HCT116 (cell line): ENCODE measurements at regions not wholly inside any gene's neighbourhood (a gene's known extent, or its start where the extent isn't known, plus 50 kb on each side); places are given as distances from the start of the nearest gene placed in this dataset.

ENCODE experiments used
- ATAC-seq: fragments of 200-7000 bp; cut with Tn5 transposase; 2 replicates; pipeline ENCODE4 v1.9.1; 2020; ENCODE audit warnings: mild to moderate bottlenecking, moderate library complexity
- BruUV-seq: library from RNA; stranded (reverse); fragments of 400-500 nt; replicated peaks from 2 replicates; lab custom pipeline; 2021; lab: Mats Ljungman, UMichigan
- CTCF ChIA-PET: fragments of 300-600 bp; sonication (Branson Sonifier 250); formaldehyde crosslinking; loops from one replicate; lab custom pipeline; 2021; ENCODE audit warnings: antibody characterized with exemption; lab: Charles Lee
- POLR2A ChIA-PET: fragments of 300-600, 350-600 bp; sonication (Branson Sonifier 250); formaldehyde crosslinking; loops from one replicate; lab custom pipeline; 2021; ENCODE audit warnings: antibody characterized with exemption; lab: Charles Lee
- RAD21 ChIA-PET, 2 experiments: fragments of 300-600 bp; sonication (Branson Sonifier 250); formaldehyde crosslinking; loops; one replicate each; lab custom pipeline; 2023; ENCODE audit warnings: low total read pairs in 2 of 2; ENCODE audit not compliant: uncharacterized antibody in 2 of 2, unreplicated experiment in 2 of 2, low non-redundant PET in 1 of 2; lab: Charles Lee
- DNase-seq: peaks from one replicate; pipeline ENCODE4 v3.0.0-alpha.2; 2010; ENCODE audit warnings: low read depth, low spot score
- H2AFZ ChIP-seq: fragments of 200-600 bp; shearing (Covaris generic), sonication (generic); 2 replicates; pipeline ENCODE4 v1.6.1; 2017; ENCODE audit warnings: low read depth, mixed run types, mixed read lengths, antibody characterized with exemption, low read length; ENCODE audit not compliant: poor library complexity, severe bottlenecking
- H3K27ac ChIP-seq: 2 replicates; pipeline ENCODE4 v1.5.1; 2012; ENCODE audit warnings: low read depth, low read length
- H3K27me3 ChIP-seq: fragments of 200-600 bp; sonication (generic); 2 replicates; pipeline ENCODE4 v1.6.1; 2016; ENCODE audit warnings: mixed run types, low read length, mixed read lengths; ENCODE audit not compliant: insufficient read depth
- H3K36me3 ChIP-seq, 2 experiments: fragments of 200-500 bp in 1 of 2; fragments of 200-600 bp in 1 of 2; sonication (Bioruptor generic) in 1 of 2; sonication (generic) in 1 of 2; 2 replicates each; pipeline versions ENCODE4 v1.5.1 to v1.6.1; 2014 to 2016; ENCODE audit warnings: low read length in 2 of 2, inconsistent platforms in 1 of 2, mixed read lengths in 1 of 2, mixed run types in 1 of 2; ENCODE audit not compliant: insufficient read depth in 2 of 2, control insufficient read depth in 1 of 2
- H3K4me1 ChIP-seq, 2 experiments: fragments of 200-600 bp in 1 of 2; sonication (generic) in 1 of 2; 2 replicates each; pipeline versions ENCODE4 v1.5.1 to v1.6.1; 2012 to 2017; ENCODE audit warnings: low read length in 2 of 2, inconsistent platforms in 1 of 2, mild to moderate bottlenecking in 1 of 2, mixed read lengths in 1 of 2, mixed run types in 1 of 2, moderate library complexity in 1 of 2; ENCODE audit not compliant: insufficient read depth in 2 of 2, control insufficient read depth in 1 of 2
- H3K4me2 ChIP-seq: fragments of 200-600 bp; sonication (generic); 2 replicates; pipeline ENCODE4 v1.6.1; 2017; ENCODE audit warnings: mixed run types, low read length, mixed read lengths
- H3K4me3 ChIP-seq, 2 experiments: fragments of 200-600 bp in 1 of 2; sonication (generic) in 1 of 2; replicated peaks in 1 of 2; 2 replicates each; pipeline ENCODE4 v1.5.1; 2011 to 2016; ENCODE audit warnings: low read length in 2 of 2, control low read depth in 1 of 2, low read depth in 1 of 2, mild to moderate bottlenecking in 1 of 2, mixed read lengths in 1 of 2, mixed run types in 1 of 2
- H3K79me2 ChIP-seq: fragments of 200-600 bp; sonication (generic); 2 replicates; pipeline ENCODE4 v1.6.1; 2017; ENCODE audit warnings: mild to moderate bottlenecking, mixed run types, low read length, moderate library complexity, mixed read lengths; ENCODE audit not compliant: insufficient read depth
- H3K9ac ChIP-seq: fragments of 200-600 bp; sonication (generic); 2 replicates; pipeline ENCODE4 v1.6.1; 2016; ENCODE audit warnings: low read length, mixed read lengths
- H3K9me2 ChIP-seq: fragments of 200-600 bp; sonication (generic), shearing (Covaris generic); 2 replicates; pipeline ENCODE4 v1.6.1; 2017; ENCODE audit warnings: mixed run types, mild to moderate bottlenecking, moderate library complexity; ENCODE audit not compliant: insufficient read depth
- H3K9me3 ChIP-seq, 2 experiments: fragments of 200-500 bp in 1 of 2; fragments of 200-600 bp in 1 of 2; sonication (Bioruptor generic) in 1 of 2; sonication (generic) in 1 of 2; 2 replicates each; pipeline ENCODE4 v1.6.1; 2014 to 2017; ENCODE audit warnings: low read length in 2 of 2, mixed read lengths in 2 of 2, inconsistent platforms in 1 of 2, low read depth in 1 of 2, mild to moderate bottlenecking in 1 of 2, mixed run types in 1 of 2, moderate library complexity in 1 of 2; ENCODE audit not compliant: control insufficient read depth in 1 of 2, insufficient read depth in 1 of 2
- H4K20me1 ChIP-seq: fragments of 200-600 bp; sonication (generic), shearing (Covaris generic); 2 replicates; pipeline ENCODE4 v1.6.1; 2017; ENCODE audit warnings: mixed run types, mild to moderate bottlenecking, moderate library complexity; ENCODE audit not compliant: insufficient read depth
- CBX3 ChIP-seq: IDR thresholded peaks from 2 replicates; pipeline ENCODE4 v1.6.1; 2012; ENCODE audit warnings: low read depth
- CEBPB ChIP-seq: IDR thresholded peaks from 2 replicates; pipeline ENCODE4 v1.6.1; 2012; ENCODE audit warnings: low read depth
- EGR1 ChIP-seq: IDR thresholded peaks from 2 replicates; pipeline ENCODE4 v1.6.1; 2012; ENCODE audit warnings: low read depth
- ELF1 ChIP-seq: IDR thresholded peaks from 2 replicates; pipeline ENCODE4 v1.6.1; 2012; ENCODE audit warnings: low read depth, borderline replicate concordance
- EZH2 ChIP-seq: fragments of 200-600 bp; sonication (generic); IDR thresholded peaks from 2 replicates; pipeline ENCODE4 v1.6.1; 2017; ENCODE audit warnings: antibody characterized with exemption, mixed run types
- EZH2phosphoT487 ChIP-seq: fragments of 200-600 bp; IDR thresholded peaks from 2 replicates; pipeline ENCODE4 v1.6.1; 2018; ENCODE audit warnings: antibody characterized with exemption, borderline replicate concordance
- FOSL1 ChIP-seq: IDR thresholded peaks from 2 replicates; pipeline ENCODE4 v1.6.1; 2012; ENCODE audit warnings: low read depth
- JUND ChIP-seq: IDR thresholded peaks from 2 replicates; pipeline ENCODE4 v1.6.1; 2012
- POLR2A ChIP-seq: IDR thresholded peaks from 2 replicates; pipeline ENCODE4 v1.7.0; 2011; ENCODE audit warnings: borderline replicate concordance; ENCODE audit not compliant: insufficient read depth, insufficient read length; ENCODE audit errors: extremely low read depth
- RAD21 ChIP-seq: IDR thresholded peaks from 2 replicates; pipeline ENCODE4 v1.6.1; 2012; ENCODE audit warnings: low read depth, mild to moderate bottlenecking
- SP1 ChIP-seq: IDR thresholded peaks from 2 replicates; pipeline ENCODE4 v1.6.1; 2012; ENCODE audit warnings: low read depth
- SRF ChIP-seq: IDR thresholded peaks from 2 replicates; pipeline ENCODE4 v1.6.1; 2012; ENCODE audit warnings: low read depth
- YY1 ChIP-seq: IDR thresholded peaks from 2 replicates; pipeline ENCODE4 v1.6.1; 2011; ENCODE audit warnings: low read length, low read depth, moderate library complexity, mild to moderate bottlenecking; ENCODE audit not compliant: insufficient replicate concordance; ENCODE audit errors: extremely low read depth
- ZFX ChIP-seq: fragments of 450-650 bp; IDR thresholded peaks from 2 replicates; pipeline ENCODE4 v1.6.1; 2017
- ZNF274 ChIP-seq: fragments of 200-500 bp; sonication (Bioruptor generic); IDR thresholded peaks from 2 replicates; pipeline ENCODE4 v1.6.1; 2014; ENCODE audit warnings: mild to moderate bottlenecking, low read depth, low read length, inconsistent platforms
- intact Hi-C: fragments of 100-400 bp; cut with micrococcal nuclease; formaldehyde crosslinking; loops from 2 replicates; pipeline ENCODE4 v1.10.0; 2022
- TF ChIP-seq, protein P1 (sequence below): IDR thresholded peaks from 2 replicates; pipeline ENCODE4 v1.6.1; 2012
- TF ChIP-seq, protein P2 (sequence below): IDR thresholded peaks from 2 replicates; pipeline ENCODE4 v1.6.1; 2012
- TF ChIP-seq, protein P3 (sequence below): IDR thresholded peaks from 2 replicates; pipeline ENCODE4 v1.6.1; 2011; ENCODE audit warnings: mild to moderate bottlenecking, low read length, moderate library complexity; ENCODE audit not compliant: insufficient replicate concordance; ENCODE audit errors: extremely low read depth
- TF ChIP-seq, protein P4 (sequence below): IDR thresholded peaks from 2 replicates; pipeline ENCODE4 v1.6.1; 2012; ENCODE audit warnings: low read depth

DNA sequence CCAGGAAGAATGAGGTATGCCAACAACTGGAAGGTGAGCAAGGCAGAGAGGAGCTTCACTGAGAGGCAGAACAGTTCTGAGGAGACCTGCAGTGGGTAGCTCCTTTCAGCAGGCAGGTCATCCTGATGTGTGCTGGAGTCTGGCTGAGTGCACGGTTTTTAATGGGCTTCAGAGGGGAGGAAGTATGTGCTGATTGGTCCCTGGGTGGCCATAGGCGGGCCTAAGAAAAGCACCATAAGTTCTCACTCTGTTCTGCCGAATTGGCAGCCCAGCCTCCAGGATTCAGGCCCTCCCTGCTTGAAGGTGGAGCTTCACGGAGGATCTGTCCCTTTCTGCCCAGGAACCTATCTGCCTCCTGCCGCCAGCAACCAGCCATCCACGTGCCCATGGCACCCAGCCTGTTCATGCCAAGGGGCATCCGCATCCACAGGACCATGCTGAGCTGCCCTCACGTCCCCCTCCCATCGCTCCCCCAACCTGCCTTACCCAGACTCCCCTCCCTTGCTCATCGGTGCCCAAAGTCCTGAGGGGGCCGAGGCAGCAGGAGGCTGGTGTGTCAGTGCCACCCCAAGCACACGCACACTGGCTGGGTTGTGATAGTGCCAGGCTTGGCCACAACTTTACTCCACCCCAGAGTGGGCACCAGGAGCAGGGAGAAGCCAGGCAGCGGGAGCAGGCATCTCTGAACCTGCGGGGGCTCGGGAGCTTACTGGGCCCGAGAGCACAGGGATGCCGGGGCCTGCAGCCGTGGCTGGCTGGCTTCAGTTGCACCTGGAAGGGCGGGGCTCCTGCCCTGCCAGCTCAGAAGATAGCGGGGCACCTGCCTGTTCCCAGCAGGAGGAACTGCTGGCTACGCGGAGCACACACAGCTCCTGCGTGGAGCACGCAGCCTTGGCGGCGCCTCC is 608.4 kb upstream of the FOXG1 start:
- ChIA-PET RAD21 (no interaction called here), POLR2A (no interaction called here), CTCF (no interaction called here)
- H4K20me1 ChIP-seq = no peaks in the 10 kb centered on the region
- no peak overlapping the region for H3K9ac ChIP-seq
- no peak for ATAC-seq
- no peak overlapping the region for H3K4me3 ChIP-seq
- no peaks in the 10 kb centered on the region for H3K27me3 ChIP-seq
- H3K4me1 ChIP-seq = no peaks in the 10 kb centered on the region
- H3K79me2 ChIP-seq = no peaks in the 10 kb centered on the region
- H3K9me3 ChIP-seq = peaks cover 0 to 21% of the 10 kb centered on the region in 2 experiments; a peak in 3 of 4 replicates
- H3K9me2 ChIP-seq = no peaks in the 10 kb centered on the region
- no peaks in the 10 kb centered on the region for H3K36me3 ChIP-seq
- no peak overlapping the region for H2AFZ ChIP-seq
- no peak overlapping the region for H3K27ac ChIP-seq
- no peak for TF ChIP-seq SRF
- TF ChIP-seq ELF1 = no peak
- no peak for TF ChIP-seq CBX3
- TF ChIP-seq, protein P1, sequence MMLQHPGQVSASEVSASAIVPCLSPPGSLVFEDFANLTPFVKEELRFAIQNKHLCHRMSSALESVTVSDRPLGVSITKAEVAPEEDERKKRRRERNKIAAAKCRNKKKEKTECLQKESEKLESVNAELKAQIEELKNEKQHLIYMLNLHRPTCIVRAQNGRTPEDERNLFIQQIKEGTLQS = no peak
- TF ChIP-seq, protein P2, sequence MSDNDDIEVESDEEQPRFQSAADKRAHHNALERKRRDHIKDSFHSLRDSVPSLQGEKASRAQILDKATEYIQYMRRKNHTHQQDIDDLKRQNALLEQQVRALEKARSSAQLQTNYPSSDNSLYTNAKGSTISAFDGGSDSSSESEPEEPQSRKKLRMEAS = no peak
- no peak for TF ChIP-seq EGR1
- TF ChIP-seq YY1 = no peak
- no peak for TF ChIP-seq EZH2phosphoT487
- TF ChIP-seq POLR2A = no peak
- no peak for TF ChIP-seq ZFX
- TF ChIP-seq FOSL1 = no peak
- no peak for TF ChIP-seq RAD21
- TF ChIP-seq, protein P3, sequence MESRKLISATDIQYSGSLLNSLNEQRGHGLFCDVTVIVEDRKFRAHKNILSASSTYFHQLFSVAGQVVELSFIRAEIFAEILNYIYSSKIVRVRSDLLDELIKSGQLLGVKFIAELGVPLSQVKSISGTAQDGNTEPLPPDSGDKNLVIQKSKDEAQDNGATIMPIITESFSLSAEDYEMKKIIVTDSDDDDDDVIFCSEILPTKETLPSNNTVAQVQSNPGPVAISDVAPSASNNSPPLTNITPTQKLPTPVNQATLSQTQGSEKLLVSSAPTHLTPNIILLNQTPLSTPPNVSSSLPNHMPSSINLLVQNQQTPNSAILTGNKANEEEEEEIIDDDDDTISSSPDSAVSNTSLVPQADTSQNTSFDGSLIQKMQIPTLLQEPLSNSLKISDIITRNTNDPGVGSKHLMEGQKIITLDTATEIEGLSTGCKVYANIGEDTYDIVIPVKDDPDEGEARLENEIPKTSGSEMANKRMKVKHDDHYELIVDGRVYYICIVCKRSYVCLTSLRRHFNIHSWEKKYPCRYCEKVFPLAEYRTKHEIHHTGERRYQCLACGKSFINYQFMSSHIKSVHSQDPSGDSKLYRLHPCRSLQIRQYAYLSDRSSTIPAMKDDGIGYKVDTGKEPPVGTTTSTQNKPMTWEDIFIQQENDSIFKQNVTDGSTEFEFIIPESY = no peak
- TF ChIP-seq CEBPB = no peak
- no peak for TF ChIP-seq EZH2
- no peak for TF ChIP-seq JUND
- no peak for TF ChIP-seq SP1
- no peak for TF ChIP-seq ZNF274
- TF ChIP-seq, protein P4, sequence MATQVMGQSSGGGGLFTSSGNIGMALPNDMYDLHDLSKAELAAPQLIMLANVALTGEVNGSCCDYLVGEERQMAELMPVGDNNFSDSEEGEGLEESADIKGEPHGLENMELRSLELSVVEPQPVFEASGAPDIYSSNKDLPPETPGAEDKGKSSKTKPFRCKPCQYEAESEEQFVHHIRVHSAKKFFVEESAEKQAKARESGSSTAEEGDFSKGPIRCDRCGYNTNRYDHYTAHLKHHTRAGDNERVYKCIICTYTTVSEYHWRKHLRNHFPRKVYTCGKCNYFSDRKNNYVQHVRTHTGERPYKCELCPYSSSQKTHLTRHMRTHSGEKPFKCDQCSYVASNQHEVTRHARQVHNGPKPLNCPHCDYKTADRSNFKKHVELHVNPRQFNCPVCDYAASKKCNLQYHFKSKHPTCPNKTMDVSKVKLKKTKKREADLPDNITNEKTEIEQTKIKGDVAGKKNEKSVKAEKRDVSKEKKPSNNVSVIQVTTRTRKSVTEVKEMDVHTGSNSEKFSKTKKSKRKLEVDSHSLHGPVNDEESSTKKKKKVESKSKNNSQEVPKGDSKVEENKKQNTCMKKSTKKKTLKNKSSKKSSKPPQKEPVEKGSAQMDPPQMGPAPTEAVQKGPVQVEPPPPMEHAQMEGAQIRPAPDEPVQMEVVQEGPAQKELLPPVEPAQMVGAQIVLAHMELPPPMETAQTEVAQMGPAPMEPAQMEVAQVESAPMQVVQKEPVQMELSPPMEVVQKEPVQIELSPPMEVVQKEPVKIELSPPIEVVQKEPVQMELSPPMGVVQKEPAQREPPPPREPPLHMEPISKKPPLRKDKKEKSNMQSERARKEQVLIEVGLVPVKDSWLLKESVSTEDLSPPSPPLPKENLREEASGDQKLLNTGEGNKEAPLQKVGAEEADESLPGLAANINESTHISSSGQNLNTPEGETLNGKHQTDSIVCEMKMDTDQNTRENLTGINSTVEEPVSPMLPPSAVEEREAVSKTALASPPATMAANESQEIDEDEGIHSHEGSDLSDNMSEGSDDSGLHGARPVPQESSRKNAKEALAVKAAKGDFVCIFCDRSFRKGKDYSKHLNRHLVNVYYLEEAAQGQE = no peak
- intact Hi-C loops = no loop called here
- DNase-seq = no peak
- no peak overlapping the region for H3K4me2 ChIP-seq
- no TSS peak for BruUV-seq
